ENCODE measurements at regions not wholly inside any gene's neighbourhood (a gene's known extent, or its start where the extent isn't known, plus 50 kb on each side); places are given as distances from the start of the nearest gene placed in this dataset.

- TF ChIP-seq ZFX (IDR thresholded peaks at IDR 0.05; ENCODE audit: borderline replicate concordance) = no peak
- no peak for TF ChIP-seq CTCF (IDR thresholded peaks at IDR 0.05)
Measured at GRCh38 chr20:24362080-24362479, 107.3 kb upstream of the SYNDIG1 start.
